Adrenal gland (tissue), 9 donors: ENCODE measurements at regions not wholly inside any gene's neighbourhood (a gene's known extent, or its start where the extent isn't known, plus 50 kb on each side); places are given as distances from the start of the nearest gene placed in this dataset.

Source experiments
- DNase-seq, 7 donors: peaks; one replicate each; pipeline ENCODE4 v3.0.0-alpha.2; 2019 to 2020
- H3K27ac ChIP-seq, 5 donors: fragments of 200-600 bp; sonication (generic) in 4 of 5; 1 replicate in 3 of 5; 2 replicates in 2 of 5; pipeline versions ENCODE4 v1.5.1 to v1.8.0; 2016 to 2020; ENCODE audit warnings: mild to moderate bottlenecking in 1 of 5
- H3K27me3 ChIP-seq: fragments of 200-600 bp; 2 replicates; pipeline ENCODE4 v1.8.0; 2021
- H3K36me3 ChIP-seq, 2 donors: fragments of 200-600 bp; replicated peaks in 1 of 2; 1 replicate in 1 of 2; 2 replicates in 1 of 2; pipeline versions ENCODE4 v1.5.1 to v1.8.0; 2018 to 2022
- H3K4me1 ChIP-seq, 2 donors: fragments of 200-600 bp; replicated peaks in 1 of 2; 1 replicate in 1 of 2; 2 replicates in 1 of 2; pipeline versions ENCODE4 v1.5.1 to v1.8.0; 2018 to 2021
- H3K4me3 ChIP-seq, 4 donors: fragments of 200-600 bp; sonication (generic) in 3 of 4; one replicate each; pipeline ENCODE4 v1.5.1; 2016 to 2018
- H3K9me3 ChIP-seq, 3 donors: fragments of 200-600 bp; sonication (generic) in 1 of 3; replicated peaks in 1 of 3; 1 replicate in 2 of 3; 2 replicates in 1 of 3; pipeline versions ENCODE4 v1.5.1 to v1.8.0; 2016 to 2021
- POLR2A ChIP-seq, 2 donors: fragments of 450-650 bp; IDR thresholded peaks; one replicate each; pipeline ENCODE4 v1.6.1; 2017; ENCODE audit warnings: antibody characterized with exemption in 2 of 2, mild to moderate bottlenecking in 2 of 2, moderate library complexity in 1 of 2
- WGBS, 4 donors: extraction: QIAGEN DNeasy Blood & Tissue Kit in 2 of 4; methylation state at CpG; one replicate each; pipeline versions ENCODE4 v1.1.5 to v1.1.7; 2013 to 2017; 5-methylcytosine and 5-hydroxymethylcytosine counted together
- intact Hi-C, 2 donors: fragments of 100-400 bp; cut with DNase I; formaldehyde crosslinking; loops; one replicate each; pipeline versions ENCODE4 v1.14.1 to v1.15.0; 2022 to 2023
- TF ChIP-seq, protein P1 (sequence below), 6 experiments: fragments of 450-650 bp in 4 of 6; fragments of 200-600 bp in 2 of 6; sonication (generic) in 1 of 6; IDR thresholded peaks; 1 replicate in 5 of 6; 2 replicates in 1 of 6; pipeline versions ENCODE4 v1.5.1 to v1.8.0; 2016 to 2021; ENCODE audit warnings: antibody characterized with exemption in 6 of 6, mild to moderate bottlenecking in 2 of 6, moderate library complexity in 1 of 6
- donor health status: healthy with polysubstance abuse.
- donor health status: Bipolar disorder and iron deficiency.
- donor health status: DM: yes; HTN: yes; CAD: no.
- donor health status: DM: no; HTN: no; CAD: no.
- donor health status: DM: no; HTN: no; CAD: no.

DNA sequence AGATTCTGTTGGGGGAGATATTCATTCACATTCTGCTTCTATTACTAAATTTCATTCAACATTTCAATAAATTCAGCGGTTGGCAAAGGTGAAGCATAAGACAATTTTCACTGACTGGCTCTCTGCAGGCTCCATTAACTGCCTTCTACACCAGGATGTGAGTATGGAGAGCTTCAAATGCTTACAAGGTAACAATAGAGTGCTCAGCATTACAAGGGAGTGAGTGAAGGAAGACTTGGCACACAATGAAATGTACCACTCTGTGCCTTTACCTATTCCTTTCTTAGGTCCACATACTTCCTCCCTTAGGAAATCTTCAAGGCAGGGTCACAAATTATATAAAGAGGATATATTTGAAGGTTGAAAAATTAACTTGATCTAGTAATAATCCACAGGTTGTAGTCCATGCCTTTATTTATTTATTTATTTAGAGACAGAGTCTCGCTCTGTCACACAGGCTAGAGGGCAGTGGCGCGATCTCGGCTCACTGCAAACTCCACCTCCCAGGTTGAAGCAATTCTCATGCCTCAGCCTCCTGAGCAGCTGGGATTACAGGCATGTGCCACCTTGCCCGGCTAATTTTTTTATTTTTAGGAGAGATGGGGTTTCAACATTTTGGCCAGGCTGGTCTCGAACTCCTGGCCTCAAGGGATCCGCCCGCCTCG, 76.6 kb upstream of the FAM169A start:
- no peaks in the 10 kb centered on the region for H3K9me3 ChIP-seq
- H3K36me3 ChIP-seq, result no peaks in the 10 kb centered on the region
- WGBS, 4 donors, result 90 to 94% (median 92%) methylated on average over 10 of the region's 10 CpGs
- TF ChIP-seq, protein P1, sequence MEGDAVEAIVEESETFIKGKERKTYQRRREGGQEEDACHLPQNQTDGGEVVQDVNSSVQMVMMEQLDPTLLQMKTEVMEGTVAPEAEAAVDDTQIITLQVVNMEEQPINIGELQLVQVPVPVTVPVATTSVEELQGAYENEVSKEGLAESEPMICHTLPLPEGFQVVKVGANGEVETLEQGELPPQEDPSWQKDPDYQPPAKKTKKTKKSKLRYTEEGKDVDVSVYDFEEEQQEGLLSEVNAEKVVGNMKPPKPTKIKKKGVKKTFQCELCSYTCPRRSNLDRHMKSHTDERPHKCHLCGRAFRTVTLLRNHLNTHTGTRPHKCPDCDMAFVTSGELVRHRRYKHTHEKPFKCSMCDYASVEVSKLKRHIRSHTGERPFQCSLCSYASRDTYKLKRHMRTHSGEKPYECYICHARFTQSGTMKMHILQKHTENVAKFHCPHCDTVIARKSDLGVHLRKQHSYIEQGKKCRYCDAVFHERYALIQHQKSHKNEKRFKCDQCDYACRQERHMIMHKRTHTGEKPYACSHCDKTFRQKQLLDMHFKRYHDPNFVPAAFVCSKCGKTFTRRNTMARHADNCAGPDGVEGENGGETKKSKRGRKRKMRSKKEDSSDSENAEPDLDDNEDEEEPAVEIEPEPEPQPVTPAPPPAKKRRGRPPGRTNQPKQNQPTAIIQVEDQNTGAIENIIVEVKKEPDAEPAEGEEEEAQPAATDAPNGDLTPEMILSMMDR (IDR thresholded peaks at IDR 0.05), result no peak
- TF ChIP-seq POLR2A (IDR thresholded peaks at IDR 0.05), result no peak
- intact Hi-C loops, result no loop called here
- no peaks in the 10 kb centered on the region for H3K4me1 ChIP-seq
- peaks cover 2% of the 10 kb centered on the region for H3K27me3 ChIP-seq
- H3K27ac ChIP-seq, result no peak overlapping the region
- no peak overlapping the region for H3K4me3 ChIP-seq
- DNase-seq, result no peak

DNA sequence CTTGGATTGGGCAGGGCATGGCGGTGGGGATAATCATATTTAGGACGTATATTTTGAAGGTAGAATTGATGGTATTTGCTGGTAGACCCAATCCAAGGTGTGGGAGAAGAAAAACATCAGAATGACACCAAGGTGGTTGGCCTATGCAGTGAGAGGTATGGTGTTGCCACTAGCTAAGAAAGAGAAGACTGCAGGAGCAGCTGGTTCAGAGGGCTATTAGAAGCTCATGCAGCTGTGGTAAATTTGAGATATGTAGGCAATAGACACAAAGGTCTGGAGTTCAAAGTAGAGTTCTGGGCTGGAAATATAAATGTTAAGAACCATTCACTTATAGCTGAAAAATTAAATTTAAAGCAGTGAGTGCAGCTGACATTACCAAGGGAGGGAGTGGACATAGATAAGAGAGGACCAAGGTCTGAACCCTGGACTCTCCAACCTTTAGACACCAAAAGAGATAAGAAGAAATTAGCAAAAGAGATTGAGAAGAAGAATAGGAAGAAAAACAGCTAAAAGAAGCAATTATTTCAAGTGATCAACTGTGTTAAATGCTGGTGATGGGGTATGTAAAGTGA, 74.7 kb upstream of the FAM169A start:
- Histone ChIP-seq H3K4me3 (no peak overlapping the region), H3K27me3 (peaks cover 4% of the 10 kb centered on the region), H3K36me3 (peaks cover 0 to 4% of the 10 kb centered on the region in 2 donors), H3K4me1 (no peaks in the 10 kb centered on the region), H3K27ac (no peak overlapping the region), H3K9me3 (no peaks in the 10 kb centered on the region)
- intact Hi-C loops, result no loop called here
- WGBS, 4 donors, result 80 to 88% (median 84%) methylated on average over 2 of the region's 2 CpGs
- no peak for DNase-seq
- TF ChIP-seq POLR2A (IDR thresholded peaks at IDR 0.05), result no peak
- TF ChIP-seq, protein P1 (IDR thresholded peaks at IDR 0.05), result no peak

DNA sequence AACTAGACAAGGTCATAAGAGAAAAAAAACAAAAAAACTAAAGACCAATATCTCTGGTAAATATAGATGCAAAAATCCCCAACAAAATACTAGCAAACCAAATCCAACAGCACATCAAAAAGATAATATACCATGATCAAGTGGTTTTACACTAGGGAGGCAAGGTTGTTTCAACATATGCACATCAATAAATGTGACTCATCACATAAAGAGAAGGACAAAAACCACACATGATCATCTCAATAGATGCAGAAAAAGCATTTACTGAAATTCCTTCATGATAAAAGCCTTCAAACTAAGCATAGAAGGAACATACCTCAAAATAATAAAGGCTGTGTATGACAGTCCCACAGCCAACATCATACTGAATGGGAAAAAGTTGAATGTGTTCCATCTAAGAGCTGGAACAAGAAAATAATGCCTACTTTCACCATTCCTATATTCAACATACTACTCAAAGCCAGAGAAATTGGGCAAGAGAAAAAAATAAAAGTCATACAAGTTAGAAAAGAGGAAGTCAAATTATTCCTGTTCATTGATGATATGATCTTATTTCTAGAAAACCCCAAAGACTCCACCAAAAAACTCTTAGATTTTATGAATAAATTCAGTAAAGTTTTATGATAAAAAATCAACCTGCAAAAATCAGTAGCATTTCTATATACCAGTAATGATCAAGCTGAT, 72.2 kb upstream of the FAM169A start:
- intact Hi-C loops, result loop anchor here in 1 of 2 donors (10.0 kb wide), 1 partner anchor 326 kb away; no protein-coding TSS in a partner anchor
- H3K36me3 ChIP-seq, result peaks cover 0 to 4% of the 10 kb centered on the region in 2 donors
- no peak for DNase-seq
- peaks cover 0 to 8% of the 10 kb centered on the region in 2 donors for H3K4me1 ChIP-seq
- H3K27ac ChIP-seq, result no peak overlapping the region
- H3K9me3 ChIP-seq, result no peaks in the 10 kb centered on the region
- TF ChIP-seq, protein P1 (IDR thresholded peaks at IDR 0.05), result no peak
- TF ChIP-seq POLR2A (IDR thresholded peaks at IDR 0.05), result no peak
- H3K4me3 ChIP-seq, result no peak overlapping the region
- H3K27me3 ChIP-seq, result peaks cover 10% of the 10 kb centered on the region

DNA sequence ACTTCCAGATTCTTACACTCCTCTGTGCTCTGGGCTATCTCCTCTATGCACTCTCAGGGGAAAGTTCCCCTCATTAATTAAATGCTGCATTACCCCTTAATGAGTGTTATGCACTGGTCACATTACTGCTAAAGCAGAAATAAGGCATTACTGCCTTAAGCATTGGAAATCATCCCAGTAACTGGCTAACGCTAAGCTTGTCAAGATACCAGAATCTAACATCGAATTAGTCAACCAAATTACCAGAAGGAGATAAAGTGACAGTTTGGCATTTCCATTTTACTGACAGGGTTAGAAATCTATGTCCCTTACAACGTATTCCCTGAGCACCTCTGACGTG, 69.5 kb upstream of the FAM169A start:
- peaks cover 0 to 4% of the 10 kb centered on the region in 2 donors for H3K36me3 ChIP-seq
- no peak for TF ChIP-seq POLR2A (IDR thresholded peaks at IDR 0.05)
- TF ChIP-seq, protein P1 (IDR thresholded peaks at IDR 0.05), result no peak
- no peak overlapping the region for H3K27ac ChIP-seq
- 41 to 59% (median 56%) methylated on average over 4 of the region's 4 CpGs for WGBS, 4 donors
- H3K9me3 ChIP-seq, result no peaks in the 10 kb centered on the region
- intact Hi-C loops, result loop anchor here in 1 of 2 donors (10.0 kb wide), 1 partner anchor 329 kb away; no protein-coding TSS in a partner anchor
- peaks cover 20% of the 10 kb centered on the region for H3K27me3 ChIP-seq
- H3K4me1 ChIP-seq, result peaks cover 0 to 8% of the 10 kb centered on the region in 2 donors
- no peak overlapping the region for H3K4me3 ChIP-seq
- no peak for DNase-seq
